Mesendoderm (in vitro differentiated cells): ENCODE measurements at regions not wholly inside any gene's neighbourhood (a gene's known extent, or its start where the extent isn't known, plus 50 kb on each side); places are given as distances from the start of the nearest gene placed in this dataset.

Experiments
- DNase-seq: peaks from one replicate; pipeline ENCODE4 v3.0.0; 2013
- H2AK5ac ChIP-seq: 2 replicates; pipeline ENCODE4 v1.6.1; 2013; ENCODE audit warnings: low read length, inconsistent platforms
- H2BK120ac ChIP-seq: 2 replicates; pipeline ENCODE4 v1.6.1; 2013; ENCODE audit warnings: low read depth, mild to moderate bottlenecking, low read length, moderate library complexity, mixed read lengths
- H2BK15ac ChIP-seq: replicated peaks from 2 replicates; pipeline ENCODE4 v1.6.1; 2013; ENCODE audit warnings: low read depth, mild to moderate bottlenecking, moderate library complexity
- H2BK5ac ChIP-seq: 2 replicates; pipeline ENCODE4 v1.6.1; 2013; ENCODE audit warnings: low read length, inconsistent platforms
- H3K18ac ChIP-seq: 2 replicates; pipeline ENCODE4 v1.6.1; 2013; ENCODE audit warnings: mild to moderate bottlenecking, low read length, mixed read lengths
- H3K23ac ChIP-seq: one replicate; pipeline ENCODE4 v1.6.1; 2013; ENCODE audit warnings: low read length
- H3K27ac ChIP-seq: 2 replicates; pipeline ENCODE4 v1.5.1; 2013; ENCODE audit warnings: low read depth, mild to moderate bottlenecking, inconsistent platforms, low read length, moderate library complexity
- H3K27me3 ChIP-seq: 2 replicates; pipeline ENCODE4 v1.6.1; 2013; ENCODE audit warnings: low read length, control low read depth, mild to moderate bottlenecking, inconsistent platforms; ENCODE audit not compliant: insufficient read depth, poor library complexity
- H3K36me3 ChIP-seq: 2 replicates; pipeline ENCODE4 v1.6.1; 2013; ENCODE audit warnings: low read length, inconsistent platforms; ENCODE audit not compliant: control insufficient read depth, insufficient read depth
- H3K4ac ChIP-seq: one replicate; pipeline ENCODE4 v1.6.1; 2013; ENCODE audit warnings: low read depth, mild to moderate bottlenecking, low read length, moderate library complexity
- H3K4me1 ChIP-seq: 2 replicates; pipeline ENCODE4 v1.6.1; 2013; ENCODE audit warnings: low read depth, low read length, inconsistent platforms; ENCODE audit not compliant: control insufficient read depth
- H3K4me2 ChIP-seq: 2 replicates; pipeline ENCODE4 v1.6.1; 2013; ENCODE audit warnings: low read length
- H3K4me3 ChIP-seq: 2 replicates; pipeline ENCODE4 v1.5.1; 2013; ENCODE audit warnings: mild to moderate bottlenecking, low read length
- H3K56ac ChIP-seq: one replicate; pipeline ENCODE4 v1.6.1; 2013; ENCODE audit warnings: low read length
- H3K79me1 ChIP-seq: 2 replicates; pipeline ENCODE4 v1.6.1; 2013; ENCODE audit warnings: low read length, inconsistent platforms
- H3K79me2 ChIP-seq: 2 replicates; pipeline ENCODE4 v1.6.1; 2013; ENCODE audit warnings: mild to moderate bottlenecking, low read length; ENCODE audit not compliant: control insufficient read depth, insufficient read depth
- H3K9ac ChIP-seq: 2 replicates; pipeline ENCODE4 v1.6.1; 2013; ENCODE audit warnings: low read length, inconsistent platforms
- H4K5ac ChIP-seq: one replicate; pipeline ENCODE4 v1.6.1; 2013; ENCODE audit warnings: low read length
- H4K8ac ChIP-seq: one replicate; pipeline ENCODE4 v1.6.1; 2013; ENCODE audit warnings: low read depth, mild to moderate bottlenecking, control low read depth, low read length, moderate library complexity
- WGBS: extraction: QIAGEN DNeasy Blood & Tissue Kit; methylation state at CpG from one replicate; pipeline ENCODE4 v1.1.7; 2013; ENCODE audit warnings: low lambda C conversion rate, missing lambda C conversion rate; ENCODE audit not compliant: insufficient coverage; ENCODE audit errors: extremely low coverage; 5-methylcytosine and 5-hydroxymethylcytosine counted together

DNA sequence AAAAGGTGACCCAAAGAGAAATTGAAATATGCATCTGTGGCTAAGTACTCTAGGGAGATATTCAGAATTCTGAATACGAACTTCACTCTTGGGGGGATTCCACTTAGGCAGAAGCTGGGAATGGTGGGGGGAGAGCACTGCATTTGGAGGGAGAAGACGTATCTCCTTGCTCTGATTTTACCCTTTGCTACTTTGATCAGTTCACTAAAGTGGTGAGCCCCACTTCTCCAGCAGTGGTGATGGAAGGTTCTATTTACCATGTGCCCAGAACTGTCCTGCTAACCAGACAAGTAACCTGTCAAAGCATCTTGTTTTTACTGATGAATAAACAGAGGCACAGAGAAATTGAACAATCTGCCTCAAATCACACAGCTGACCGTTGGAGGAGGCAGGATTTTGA lies 483.4 kb downstream of the SIPA1L2 start:
- H3K9ac ChIP-seq, result no peak overlapping the region
- no peak overlapping the region for H3K4me3 ChIP-seq
- no peak overlapping the region for H3K18ac ChIP-seq
- H3K4ac ChIP-seq, result no peak overlapping the region
- no CpG with 5 or more reads among the region's 3 CpGs for whole genome bisulfite sequencing
- H3K27ac ChIP-seq, result no peak overlapping the region
- H3K4me2 ChIP-seq, result no peak overlapping the region
- H4K8ac ChIP-seq, result no peak overlapping the region
- no peak overlapping the region for H2BK5ac ChIP-seq
- no peaks in the 10 kb centered on the region for H3K79me2 ChIP-seq
- H3K36me3 ChIP-seq, result no peaks in the 10 kb centered on the region
- no peak overlapping the region for H3K56ac ChIP-seq
- H4K5ac ChIP-seq, result no peak overlapping the region
- no peak overlapping the region for H2BK120ac ChIP-seq
- no peaks in the 10 kb centered on the region for H3K27me3 ChIP-seq
- H3K4me1 ChIP-seq, result peaks cover 5% of the 10 kb centered on the region
- DNase-seq, result no peak
- H2AK5ac ChIP-seq, result no peak overlapping the region
- no peak overlapping the region for H3K23ac ChIP-seq
- no peak overlapping the region for H2BK15ac ChIP-seq
- peaks cover 1% of the 10 kb centered on the region for H3K79me1 ChIP-seq

DNA sequence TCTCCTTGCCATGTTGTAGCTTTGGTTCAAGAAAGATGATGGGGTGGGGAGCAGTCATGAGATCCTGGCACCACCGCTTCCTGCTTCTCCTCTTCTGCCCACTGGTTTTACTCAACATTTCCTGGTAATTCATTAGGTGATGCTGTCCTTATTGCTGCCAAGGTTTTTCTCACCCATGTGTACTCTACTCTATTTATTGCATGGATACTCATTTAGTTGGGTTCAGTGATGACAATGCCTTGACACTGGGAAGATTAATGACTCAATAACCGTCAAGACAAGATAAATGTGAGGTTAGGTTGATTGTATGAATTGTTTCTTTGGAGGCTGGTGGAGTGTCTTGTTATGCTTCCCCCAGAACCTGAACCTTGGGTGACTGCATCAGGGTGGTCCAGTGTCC lies 484.2 kb downstream of the SIPA1L2 start:
- Histone ChIP-seq H3K79me2 (no peaks in the 10 kb centered on the region), H4K8ac (no peak overlapping the region), H3K4ac (no peak overlapping the region), H2BK120ac (no peak overlapping the region), H3K27me3 (no peaks in the 10 kb centered on the region), H3K4me3 (no peak overlapping the region), H3K18ac (no peak overlapping the region), H3K9ac (no peak overlapping the region), H3K36me3 (no peaks in the 10 kb centered on the region), H3K4me2 (no peak overlapping the region), H2BK5ac (no peak overlapping the region), H2AK5ac (no peak overlapping the region), H3K79me1 (peaks cover 1% of the 10 kb centered on the region), H3K56ac (no peak overlapping the region), H3K27ac (no peak overlapping the region), H3K4me1 (peaks cover 3% of the 10 kb centered on the region), H3K23ac (no peak overlapping the region), H2BK15ac (no peak overlapping the region), H4K5ac (no peak overlapping the region)
- no CpG with 5 or more reads among the region's 2 CpGs for WGBS
- no peak for DNase-seq

DNA sequence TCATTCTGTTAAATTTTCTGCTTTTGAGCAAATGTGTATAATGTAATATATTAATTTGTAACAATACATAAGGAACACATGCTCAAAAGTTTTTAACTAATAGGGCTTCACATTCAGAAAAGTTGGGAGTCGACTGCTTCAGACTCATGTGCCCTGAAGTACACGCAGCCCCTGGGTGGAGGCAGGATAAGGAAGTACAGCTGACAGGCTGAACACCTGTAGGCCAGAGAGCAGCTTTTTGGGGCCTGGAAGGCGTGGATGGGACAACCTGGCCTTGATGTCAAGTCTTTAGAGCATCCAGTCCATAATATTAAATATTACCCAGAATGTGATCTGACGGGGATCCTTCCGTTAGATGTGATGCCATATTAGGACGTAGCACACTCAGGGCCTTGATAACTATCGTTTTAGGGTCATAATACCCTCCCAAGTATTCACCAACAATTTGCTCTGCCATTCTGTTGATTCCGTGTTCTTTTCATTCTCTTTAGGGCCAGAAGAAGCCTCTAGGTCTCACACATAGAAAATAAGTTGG lies 485.2 kb downstream of the SIPA1L2 start:
- Histone ChIP-seq H3K27ac (no peak overlapping the region), H3K27me3 (no peaks in the 10 kb centered on the region), H3K79me1 (peaks cover 1% of the 10 kb centered on the region), H3K4me3 (no peak overlapping the region), H3K36me3 (no peaks in the 10 kb centered on the region), H3K4me2 (no peak overlapping the region), H4K8ac (no peak overlapping the region), H3K4ac (no peak overlapping the region), H2BK5ac (no peak overlapping the region), H3K79me2 (no peaks in the 10 kb centered on the region), H3K9ac (no peak overlapping the region), H4K5ac (no peak overlapping the region), H3K23ac (no peak overlapping the region), H2AK5ac (no peak overlapping the region), H3K4me1 (peaks cover 3% of the 10 kb centered on the region), H2BK15ac (no peak overlapping the region), H2BK120ac (no peak overlapping the region), H3K18ac (no peak overlapping the region), H3K56ac (no peak overlapping the region)
- DNase-seq, result no peak
- WGBS, result no CpG with 5 or more reads among the region's 8 CpGs

DNA sequence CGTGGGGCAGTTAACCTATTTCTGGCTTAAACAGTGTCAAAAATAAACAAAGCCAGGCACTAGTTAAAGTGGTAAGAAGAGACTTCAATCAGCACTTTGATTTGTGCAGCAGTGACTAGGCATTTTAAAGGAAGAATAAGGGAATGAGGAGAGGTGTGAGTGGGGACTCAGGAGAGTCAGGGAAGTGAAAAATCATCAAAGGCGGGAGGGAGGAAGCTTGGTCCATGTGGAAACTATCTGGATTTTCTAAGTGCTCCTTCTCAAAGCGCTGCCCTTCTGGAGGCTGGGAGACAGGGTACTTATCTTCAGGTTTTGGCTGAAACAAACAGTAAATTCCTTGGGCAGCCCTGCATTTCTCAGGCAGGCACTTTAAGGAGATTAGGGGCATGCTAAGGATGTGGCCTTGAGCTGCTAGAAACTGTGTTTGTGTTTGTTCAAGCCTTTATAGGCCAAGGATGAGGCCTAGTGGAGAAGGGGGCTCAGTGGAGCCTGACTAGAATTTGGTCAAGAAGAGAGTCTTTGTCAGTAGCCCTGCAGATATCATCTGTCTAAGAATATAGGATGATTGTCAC lies 486.5 kb downstream of the SIPA1L2 start:
- Histone ChIP-seq H3K56ac (peak overlapping the region; percentile 19), H3K4me1 (peaks cover 3% of the 10 kb centered on the region), H3K18ac (no peak overlapping the region), H2AK5ac (no peak overlapping the region), H3K27me3 (no peaks in the 10 kb centered on the region), H2BK120ac (no peak overlapping the region), H2BK15ac (no peak overlapping the region), H3K79me2 (no peaks in the 10 kb centered on the region), H3K9ac (peak overlapping the region; percentile 3), H3K4me3 (no peak overlapping the region), H3K79me1 (peaks cover under 1% of the 10 kb centered on the region), H3K23ac (no peak overlapping the region), H3K36me3 (no peaks in the 10 kb centered on the region), H4K8ac (no peak overlapping the region), H4K5ac (no peak overlapping the region), H3K27ac (no peak overlapping the region), H3K4ac (no peak overlapping the region), H3K4me2 (no peak overlapping the region), H2BK5ac (no peak overlapping the region)
- DNase-seq, result peak; percentile 75
- no CpG with 5 or more reads among the region's 3 CpGs for WGBS

DNA sequence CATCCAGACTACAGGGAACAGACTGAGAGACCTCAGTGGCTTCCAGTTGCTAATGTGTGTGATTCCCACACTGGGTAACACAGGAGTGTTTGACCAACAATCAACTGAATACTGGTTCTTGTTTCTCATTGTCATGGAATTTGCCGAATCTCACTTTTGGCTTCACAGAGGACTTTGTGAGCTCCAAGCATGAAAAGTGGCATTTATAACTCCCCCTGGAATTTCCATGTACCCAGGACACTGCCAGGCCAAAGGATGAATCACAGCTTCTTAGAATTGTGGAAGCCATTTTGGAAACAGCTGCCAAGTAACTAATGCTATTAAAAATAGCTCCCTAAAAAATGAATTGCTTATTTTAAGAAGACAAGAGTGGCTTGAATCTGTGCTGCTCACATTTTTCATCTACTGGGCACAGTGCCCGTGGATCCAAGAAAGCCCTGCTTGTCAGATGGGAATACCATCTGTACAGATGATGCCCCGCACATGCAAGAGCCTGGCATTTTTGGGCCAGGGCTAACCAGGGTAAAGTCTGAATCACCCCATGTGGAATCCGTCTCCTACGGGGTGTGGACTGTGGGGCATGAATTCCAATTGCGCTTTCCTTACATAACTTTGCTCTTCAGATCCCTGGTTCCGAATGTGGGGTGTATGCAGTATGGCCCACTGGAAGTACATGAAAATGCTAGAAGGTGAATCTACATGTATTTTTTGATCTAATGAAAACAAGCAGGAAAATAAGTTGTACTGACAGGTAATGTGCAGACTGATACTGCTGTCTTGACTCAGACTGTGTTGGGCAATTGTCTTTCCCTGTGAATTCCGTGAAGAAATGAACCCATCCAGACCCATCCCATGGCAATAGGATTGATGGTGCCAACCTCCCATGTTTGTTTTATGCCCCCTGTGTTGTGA lies 487.3 kb downstream of the SIPA1L2 start:
- H3K27ac ChIP-seq, result no peak overlapping the region
- H3K4me1 ChIP-seq, result peaks cover 3% of the 10 kb centered on the region
- H3K23ac ChIP-seq, result no peak overlapping the region
- H3K79me1 ChIP-seq, result no peaks in the 10 kb centered on the region
- H3K4ac ChIP-seq, result peak overlapping the region; percentile 44
- no peak overlapping the region for H3K4me2 ChIP-seq
- H3K79me2 ChIP-seq, result no peaks in the 10 kb centered on the region
- DNase-seq, result no peak
- no peaks in the 10 kb centered on the region for H3K36me3 ChIP-seq
- no peak overlapping the region for H2BK120ac ChIP-seq
- no peak overlapping the region for H3K4me3 ChIP-seq
- no peaks in the 10 kb centered on the region for H3K27me3 ChIP-seq
- H2AK5ac ChIP-seq, result no peak overlapping the region
- peak overlapping the region; percentile 19 for H3K56ac ChIP-seq
- H2BK15ac ChIP-seq, result no peak overlapping the region
- H2BK5ac ChIP-seq, result no peak overlapping the region
- no peak overlapping the region for H3K18ac ChIP-seq
- WGBS, result no CpG with 5 or more reads among the region's 8 CpGs
- H4K8ac ChIP-seq, result no peak overlapping the region
- H3K9ac ChIP-seq, result no peak overlapping the region
- no peak overlapping the region for H4K5ac ChIP-seq
